ENCODE measurements at regions not wholly inside any gene's neighbourhood (a gene's known extent, or its start where the extent isn't known, plus 50 kb on each side); places are given as distances from the start of the nearest gene placed in this dataset.
A peak's percentile ranks its signal among the peaks of the same experiment; 100 is the strongest.
"Not testable (repeated sequence)": the region's sequence is repeated elsewhere in the genome, so short reads cannot be mapped to it uniquely, and the experiment has no call there.

GRCh38 chr1:229012823-229013222, 258.1 kb upstream of the RAB4A start:
- no peak for TF ChIP-seq CTCF (IDR thresholded peaks at IDR 0.05; ENCODE audit: insufficient read depth, low read length, severe bottlenecking)
- H3K4me3 ChIP-seq (ENCODE audit: low read depth, low read length) = no peak overlapping the region
- H3K27me3 ChIP-seq (ENCODE audit: control insufficient read depth, insufficient read depth, low read length) = peaks cover 2% of the 10 kb centered on the region
- H3K36me3 ChIP-seq (ENCODE audit: control insufficient read depth, insufficient read depth, low read length) = no peaks in the 10 kb centered on the region
- FAIRE-seq (no peak), DNase-seq (ENCODE audit: low read depth) (no peak)

GRCh38 chr1:229013981-229014380, 256.9 kb upstream of the RAB4A start:
- Histone ChIP-seq H3K36me3 (ENCODE audit: control insufficient read depth, insufficient read depth, low read length) (no peaks in the 10 kb centered on the region), H3K27me3 (ENCODE audit: control insufficient read depth, insufficient read depth, low read length) (peaks cover 7% of the 10 kb centered on the region), H3K4me3 (ENCODE audit: low read depth, low read length) (no peak overlapping the region)
- FAIRE-seq (no peak), DNase-seq (ENCODE audit: low read depth) (no peak)
- TF ChIP-seq CTCF (IDR thresholded peaks at IDR 0.05; ENCODE audit: insufficient read depth, low read length, severe bottlenecking) = no peak

- Histone ChIP-seq H3K36me3 (ENCODE audit: control insufficient read depth, insufficient read depth, low read length) (no peaks in the 10 kb centered on the region), H3K4me3 (ENCODE audit: low read depth, low read length) (no peak overlapping the region), H3K27me3 (ENCODE audit: control insufficient read depth, insufficient read depth, low read length) (peaks cover 7% of the 10 kb centered on the region)
- no peak for TF ChIP-seq CTCF (IDR thresholded peaks at IDR 0.05; ENCODE audit: insufficient read depth, low read length, severe bottlenecking)
- no peak for DNase-seq (ENCODE audit: low read depth)
- FAIRE-seq = no peak
These were observed 255.1 kb upstream of the RAB4A start for GRCh38 chr1:229015806-229016205.

GRCh38 chr1:229017091-229017490, 253.8 kb upstream of the RAB4A start:
- no peak for DNase-seq (ENCODE audit: low read depth)
- FAIRE-seq = no peak
- no peak for TF ChIP-seq CTCF (IDR thresholded peaks at IDR 0.05; ENCODE audit: insufficient read depth, low read length, severe bottlenecking)
- Histone ChIP-seq H3K4me3 (ENCODE audit: low read depth, low read length) (no peak overlapping the region), H3K36me3 (ENCODE audit: control insufficient read depth, insufficient read depth, low read length) (no peaks in the 10 kb centered on the region), H3K27me3 (ENCODE audit: control insufficient read depth, insufficient read depth, low read length) (peaks cover 7% of the 10 kb centered on the region)

- H3K36me3 ChIP-seq (ENCODE audit: control insufficient read depth, insufficient read depth, low read length) = no peaks in the 10 kb centered on the region
- H3K4me3 ChIP-seq (ENCODE audit: low read depth, low read length) = no peak overlapping the region
- no peak for TF ChIP-seq CTCF (IDR thresholded peaks at IDR 0.05; ENCODE audit: insufficient read depth, low read length, severe bottlenecking)
- DNase-seq (ENCODE audit: low read depth) (no peak), FAIRE-seq (no peak)
- peaks cover 7% of the 10 kb centered on the region for H3K27me3 ChIP-seq (ENCODE audit: control insufficient read depth, insufficient read depth, low read length)
These were observed 252.1 kb upstream of the RAB4A start for GRCh38 chr1:229018674-229019295.

- peak; percentile 18 for FAIRE-seq
These were observed 251.1 kb upstream of the RAB4A start for GRCh38 chr1:229019663-229020271.

GRCh38 chr1:229021034-229021433, 249.9 kb upstream of the RAB4A start:
- DNase-seq (ENCODE audit: low read depth); H3K36me3 ChIP-seq (ENCODE audit: control insufficient read depth, insufficient read depth, low read length); FAIRE-seq; H3K4me3 ChIP-seq (ENCODE audit: low read depth, low read length); H3K27me3 ChIP-seq (ENCODE audit: control insufficient read depth, insufficient read depth, low read length): not testable (repeated sequence)

More at GRCh38 chr1:229019663-229020271, 251.1 kb upstream of the RAB4A start:
- Histone ChIP-seq H3K27me3 (ENCODE audit: control insufficient read depth, insufficient read depth, low read length) (peaks cover 7% of the 10 kb centered on the region), H3K4me3 (ENCODE audit: low read depth, low read length) (no peak overlapping the region), H3K36me3 (ENCODE audit: control insufficient read depth, insufficient read depth, low read length) (no peaks in the 10 kb centered on the region)
- peak; percentile 20 for TF ChIP-seq CTCF (IDR thresholded peaks at IDR 0.05; ENCODE audit: insufficient read depth, low read length, severe bottlenecking)
- no peak for DNase-seq (ENCODE audit: low read depth)

Measured in bronchial epithelial cell (primary cell).